HG03196 (cell line): ENCODE measurements at regions not wholly inside any gene's neighbourhood (a gene's known extent, or its start where the extent isn't known, plus 50 kb on each side); places are given as distances from the start of the nearest gene placed in this dataset.

ENCODE experiments used
- ATAC-seq: cut with Tn5 transposase; IDR thresholded peaks from one replicate; pipeline ENCODE4 v1.9.1; 2021; ENCODE audit not compliant: unreplicated experiment

DNA sequence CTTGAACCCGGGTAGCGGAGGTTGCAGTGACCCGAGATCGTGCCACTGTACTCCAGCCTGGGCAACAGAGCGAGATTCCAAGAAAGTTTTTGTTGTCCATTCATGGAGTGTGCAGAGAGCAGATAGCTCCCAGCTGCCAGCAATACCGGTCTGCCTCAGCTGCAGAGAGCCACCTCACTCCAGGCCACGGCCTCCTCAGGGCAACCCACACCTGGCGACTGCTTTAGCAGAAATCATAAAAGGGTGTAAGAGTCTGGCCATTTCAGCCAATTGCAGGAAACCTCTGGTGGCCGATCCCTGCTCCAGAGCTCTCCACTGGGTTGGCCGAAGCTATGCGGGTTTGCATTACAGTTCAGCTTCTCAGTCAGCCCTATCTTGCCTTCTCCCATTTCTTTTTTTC lies 227.4 kb upstream of the BCOR start:
- ATAC-seq, result no peak

DNA sequence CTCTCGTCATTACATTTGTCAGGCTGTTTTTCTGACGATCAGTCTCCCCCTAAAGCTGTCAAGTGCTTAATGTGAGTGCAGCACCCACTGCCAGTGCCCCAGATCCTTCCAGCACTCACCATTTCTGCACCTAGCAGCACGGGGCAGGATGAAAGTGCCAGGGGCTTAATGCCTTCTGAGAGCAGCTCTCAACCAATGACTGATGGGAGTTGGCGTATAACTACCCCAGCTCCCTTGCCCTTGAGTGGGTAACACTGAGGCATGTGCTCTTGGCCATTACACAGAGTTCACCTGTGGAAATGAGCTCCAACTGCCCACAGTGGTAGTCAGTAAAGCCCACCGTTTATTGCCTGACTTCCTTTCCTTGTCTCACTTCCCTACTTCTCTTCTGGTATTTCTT lies 226.2 kb upstream of the BCOR start:
- ATAC-seq, result no peak

DNA sequence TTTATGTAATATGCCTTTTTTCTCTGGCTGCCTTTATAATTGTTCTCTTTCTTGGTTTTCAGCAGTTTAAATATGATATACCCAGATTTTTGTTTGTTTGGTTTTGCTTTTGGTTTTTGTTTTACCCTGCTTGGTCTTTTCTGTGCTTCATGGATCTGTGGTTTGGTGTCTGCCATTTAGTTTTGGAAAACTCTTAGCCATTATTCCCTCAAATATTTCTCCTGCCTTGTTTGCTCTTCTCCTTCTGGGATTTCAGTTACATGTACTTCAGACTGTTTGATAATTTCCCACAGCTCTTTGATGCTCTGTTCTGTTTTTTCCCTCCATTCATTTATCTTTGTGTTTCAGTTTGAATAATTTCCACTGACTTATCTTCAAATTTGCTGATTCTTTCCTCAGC lies 223.1 kb upstream of the BCOR start:
- no peak for ATAC-seq

DNA sequence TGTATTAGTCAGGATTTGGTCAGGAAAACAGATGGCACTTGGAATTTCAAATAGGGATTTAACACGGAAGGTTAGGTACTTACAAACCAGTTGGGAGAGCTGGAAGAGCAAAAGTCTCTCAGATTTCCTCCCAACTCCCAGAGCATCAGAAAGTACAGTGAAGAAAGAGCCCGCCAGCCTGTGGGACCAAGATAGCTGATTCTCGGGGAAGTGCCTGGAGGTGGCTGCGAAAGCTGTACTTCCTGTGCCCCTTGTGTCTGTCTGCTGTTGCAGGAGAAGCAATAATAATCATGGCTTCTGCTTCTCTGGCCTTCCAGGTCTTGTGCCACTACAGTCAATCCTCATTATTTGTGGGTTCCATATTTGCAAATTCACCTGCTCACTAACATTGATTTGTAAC lies 221.0 kb upstream of the BCOR start:
- ATAC-seq, result no peak

DNA sequence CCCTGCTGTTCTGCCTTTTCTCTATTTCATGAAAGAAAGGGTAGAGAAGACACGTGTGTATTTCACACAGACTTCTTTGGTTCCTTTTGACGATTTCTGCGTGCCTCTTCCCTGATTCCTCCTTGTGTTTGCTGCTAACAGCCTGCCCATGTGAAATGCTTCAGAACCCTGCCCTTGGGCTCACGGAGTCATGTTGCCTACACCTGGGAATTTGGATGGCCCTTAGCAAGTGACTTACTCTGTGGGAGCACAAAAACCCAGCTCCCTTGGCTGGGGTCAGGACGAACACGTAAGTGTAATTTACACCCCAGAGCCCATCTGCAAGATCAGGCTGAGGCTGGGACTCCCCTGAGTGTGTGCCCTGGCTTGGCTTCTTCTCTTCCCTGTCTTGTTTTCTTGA lies 220.3 kb upstream of the BCOR start:
- ATAC-seq, result no peak

DNA sequence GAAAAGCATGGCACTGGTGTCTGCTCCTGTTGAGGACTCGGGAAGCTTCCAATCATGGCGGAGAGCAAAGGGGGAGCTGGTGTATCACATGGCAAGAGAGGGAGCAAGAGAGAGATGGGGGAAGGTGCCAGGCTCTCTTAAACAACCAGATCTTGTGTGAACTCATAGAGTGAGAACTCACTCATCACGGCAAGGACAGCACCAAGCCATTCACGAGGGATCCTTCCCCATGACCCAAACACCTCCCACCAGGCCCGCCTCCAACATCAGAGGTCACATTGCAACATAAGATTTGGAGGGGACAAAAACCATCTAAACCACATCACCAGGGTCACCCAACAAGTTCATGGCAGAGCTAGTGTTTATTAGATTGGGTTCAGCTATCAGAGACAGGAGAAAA lies 218.7 kb upstream of the BCOR start:
- no peak for ATAC-seq

DNA sequence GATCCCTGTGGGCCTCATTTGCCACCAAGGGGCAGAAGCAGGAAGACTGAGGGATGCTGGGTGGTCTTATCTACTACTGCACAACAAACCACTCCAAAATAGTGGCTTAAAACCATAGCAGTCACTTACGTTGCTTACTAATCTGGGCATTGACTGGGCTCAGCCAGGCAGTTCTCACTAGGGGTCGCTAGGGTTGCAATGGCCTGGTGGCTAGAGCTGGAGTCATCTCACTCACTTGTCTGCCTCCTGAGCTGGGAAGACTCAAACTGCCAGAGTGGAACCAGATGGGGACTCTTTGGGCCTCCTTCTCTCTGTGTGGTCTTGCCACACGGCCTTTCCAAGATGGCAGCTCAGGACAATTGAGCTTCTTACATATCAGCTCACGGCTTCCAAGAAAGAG lies 216.3 kb upstream of the BCOR start:
- no peak for ATAC-seq

DNA sequence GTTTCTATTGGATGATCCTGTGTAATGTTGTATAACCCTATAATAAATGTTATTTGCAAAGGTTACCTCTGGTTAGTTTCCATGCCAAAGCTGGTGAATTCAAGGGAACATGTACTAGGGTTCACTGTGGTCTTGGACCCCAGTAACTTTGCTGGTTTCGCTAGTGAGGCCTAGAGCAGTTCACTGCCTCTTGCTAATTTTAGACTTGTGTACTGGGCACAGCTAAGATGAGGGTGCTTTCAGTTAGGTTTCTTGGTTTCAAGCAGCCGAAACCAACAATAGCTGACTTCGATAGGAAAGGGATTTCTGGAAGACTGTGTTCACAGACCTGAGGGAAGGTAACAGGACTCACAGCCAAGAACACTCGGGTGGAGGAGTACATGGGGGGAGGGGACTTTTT lies 215.5 kb upstream of the BCOR start:
- no peak for ATAC-seq

DNA sequence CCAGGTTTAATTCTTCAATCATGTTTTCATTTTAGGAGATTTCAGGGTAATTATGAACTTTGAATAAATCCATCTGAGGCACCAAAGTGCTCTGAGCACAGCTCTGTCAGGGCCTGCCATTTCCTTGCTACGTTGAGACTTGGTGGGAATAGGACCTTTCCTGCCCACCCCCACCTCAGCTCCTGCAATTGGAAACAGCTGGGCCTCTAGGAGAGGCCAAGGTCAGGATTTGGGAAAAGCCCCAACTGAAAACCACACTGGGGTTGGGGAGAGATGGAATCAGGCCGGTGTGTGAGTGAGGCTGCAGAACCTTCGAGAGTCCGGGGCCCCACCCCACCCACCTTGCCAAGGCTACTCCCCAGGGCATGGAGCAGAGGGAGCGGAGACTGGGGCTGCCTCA lies 212.7 kb upstream of the BCOR start:
- ATAC-seq, result no peak

DNA sequence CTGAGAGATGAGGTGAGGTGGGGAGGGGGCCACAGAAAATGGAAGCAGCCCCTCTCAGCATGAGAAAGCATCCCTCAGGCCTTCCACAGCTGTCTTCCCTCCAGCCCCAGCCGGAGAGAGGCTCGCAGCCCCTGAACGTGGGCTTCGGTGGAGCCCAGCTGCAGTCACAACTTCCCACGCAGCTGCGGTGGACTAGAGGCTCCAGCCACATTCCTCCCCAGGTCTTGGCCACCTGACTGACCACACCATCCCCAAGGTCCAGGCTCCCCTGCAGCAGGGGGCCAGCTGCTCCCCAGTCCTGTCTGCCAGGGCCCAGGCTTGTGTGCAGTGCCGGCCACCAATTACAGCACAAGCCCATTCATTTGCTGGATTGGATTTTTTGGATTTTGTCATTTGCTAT lies 212.3 kb upstream of the BCOR start:
- no peak for ATAC-seq

DNA sequence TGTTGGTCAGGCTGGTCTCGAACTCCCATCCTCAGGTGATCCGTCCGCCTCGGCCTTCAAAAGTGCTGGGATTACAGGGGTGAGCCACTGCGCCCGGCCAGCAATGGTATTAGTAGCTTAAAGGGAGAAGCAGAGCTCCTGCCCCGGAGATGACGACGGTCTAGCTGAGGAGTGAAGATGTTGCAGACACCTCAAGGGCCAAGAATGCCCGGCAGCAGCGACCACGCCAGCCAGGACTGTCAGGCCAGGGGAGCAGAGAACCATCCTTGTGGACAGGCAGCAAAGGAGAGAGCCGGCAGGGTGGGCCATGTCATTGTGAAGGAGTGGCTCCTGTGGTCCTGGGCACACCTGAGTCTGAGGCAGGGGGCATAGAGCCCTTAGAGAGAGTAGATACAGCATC lies 210.1 kb upstream of the BCOR start:
- ATAC-seq, result no peak

DNA sequence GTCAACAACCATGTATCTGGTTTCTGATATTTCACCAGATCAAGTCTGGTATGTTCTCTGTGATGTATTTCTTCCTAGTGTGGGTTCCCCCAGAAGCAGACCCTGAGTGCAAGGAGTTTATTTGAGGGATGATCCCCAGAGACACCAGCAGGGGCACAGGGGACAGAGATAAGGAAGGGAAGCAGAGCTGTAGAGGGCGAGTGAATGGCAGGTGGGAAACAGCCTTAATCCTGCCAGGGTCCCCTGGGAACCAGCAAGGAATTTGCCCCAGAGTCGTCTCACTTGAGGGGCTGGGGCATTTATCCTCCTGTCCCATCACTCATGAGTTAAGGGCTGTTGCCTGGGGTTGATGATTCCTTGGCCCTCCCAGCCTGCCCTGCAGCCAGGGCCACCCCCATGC lies 206.4 kb upstream of the BCOR start:
- no peak for ATAC-seq

DNA sequence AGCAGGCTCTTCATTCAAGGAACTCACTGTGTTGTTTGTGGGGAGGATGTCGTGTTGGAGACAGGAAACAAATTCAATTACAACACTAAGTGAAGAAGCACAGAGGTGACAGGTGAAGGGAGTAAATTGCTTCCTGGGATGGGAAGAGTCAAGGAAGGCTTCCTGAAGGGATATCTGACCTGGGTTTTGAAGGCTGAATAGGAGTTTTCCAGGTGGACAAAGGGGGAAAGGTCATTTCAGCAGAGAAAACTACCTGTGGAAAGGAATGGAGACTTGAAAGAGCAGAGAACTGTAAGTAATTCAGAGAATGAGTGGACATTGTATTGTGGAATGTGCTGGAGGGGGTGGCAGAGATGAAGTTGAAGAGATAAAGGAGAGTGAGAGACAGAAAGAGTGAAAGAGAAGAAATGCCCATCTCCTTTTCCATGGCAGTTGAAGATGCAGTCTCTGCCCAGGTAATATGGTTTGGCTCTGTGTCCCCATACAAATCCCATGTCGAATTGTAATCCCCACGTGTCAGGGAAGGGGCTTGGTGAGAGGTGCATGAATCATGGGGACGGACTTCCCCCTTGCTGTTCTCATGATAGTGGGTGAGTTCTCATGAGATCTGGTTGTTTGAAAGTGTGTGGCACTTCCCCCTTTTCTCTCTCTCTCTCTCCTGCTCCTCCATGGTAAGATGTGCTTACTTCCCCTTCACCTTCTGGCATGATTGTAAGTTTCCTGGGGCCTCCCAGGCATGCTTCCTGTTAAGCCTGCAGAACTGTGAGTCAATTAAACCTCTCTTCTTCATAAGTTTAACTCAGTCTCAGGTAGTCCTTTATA lies 205.7 kb upstream of the BCOR start:
- ATAC-seq, result no peak

DNA sequence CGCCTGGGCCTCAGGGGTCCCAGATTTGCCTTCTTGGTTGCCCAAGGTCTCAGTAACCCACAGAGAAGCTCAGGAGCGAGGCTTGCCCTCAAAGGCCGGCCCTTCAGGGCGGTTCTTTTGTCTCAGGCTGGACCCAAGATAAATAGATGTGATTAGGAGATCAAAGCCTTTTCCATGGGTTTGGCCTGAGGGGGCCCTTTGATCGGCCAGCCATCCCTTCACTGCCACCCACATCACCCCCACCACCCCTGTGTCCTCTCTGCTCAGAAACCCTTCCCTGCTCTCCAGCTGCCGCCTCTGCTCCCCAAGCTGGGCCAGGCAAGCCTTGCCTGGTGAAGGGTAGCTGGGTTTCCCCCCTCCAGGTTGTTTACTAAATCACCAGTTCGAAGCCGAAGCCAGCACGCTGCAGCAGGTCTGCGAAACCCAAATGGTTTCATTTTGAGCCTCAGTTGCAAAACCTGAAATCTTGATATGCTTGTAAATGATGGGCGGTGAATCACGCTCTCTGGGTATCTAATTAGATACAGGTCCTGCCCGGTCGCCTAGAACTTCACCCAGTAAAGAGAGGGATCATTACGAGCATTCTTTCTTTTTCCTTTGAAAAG lies 202.6 kb upstream of the BCOR start:
- no peak for ATAC-seq

DNA sequence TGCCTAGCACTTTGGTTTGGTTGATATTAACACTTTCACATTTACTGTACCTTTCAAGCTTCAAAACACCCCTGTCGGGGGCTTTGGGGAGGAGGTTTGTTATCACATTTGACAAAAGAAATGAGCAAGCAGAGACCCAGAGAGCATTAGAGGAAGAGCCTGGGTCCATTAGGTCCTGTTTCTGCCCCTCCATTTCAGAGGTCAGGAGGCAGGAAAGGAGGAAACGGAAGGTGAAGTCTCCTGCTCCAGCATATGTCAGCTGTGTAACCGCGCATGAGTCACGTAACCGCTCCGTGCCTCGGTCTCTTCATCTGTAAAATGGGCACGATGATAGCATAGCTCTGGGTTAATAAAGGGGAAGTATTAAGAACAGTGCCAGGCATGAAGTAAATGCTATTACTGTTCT lies 201.9 kb upstream of the BCOR start:
- ATAC-seq, result no peak

DNA sequence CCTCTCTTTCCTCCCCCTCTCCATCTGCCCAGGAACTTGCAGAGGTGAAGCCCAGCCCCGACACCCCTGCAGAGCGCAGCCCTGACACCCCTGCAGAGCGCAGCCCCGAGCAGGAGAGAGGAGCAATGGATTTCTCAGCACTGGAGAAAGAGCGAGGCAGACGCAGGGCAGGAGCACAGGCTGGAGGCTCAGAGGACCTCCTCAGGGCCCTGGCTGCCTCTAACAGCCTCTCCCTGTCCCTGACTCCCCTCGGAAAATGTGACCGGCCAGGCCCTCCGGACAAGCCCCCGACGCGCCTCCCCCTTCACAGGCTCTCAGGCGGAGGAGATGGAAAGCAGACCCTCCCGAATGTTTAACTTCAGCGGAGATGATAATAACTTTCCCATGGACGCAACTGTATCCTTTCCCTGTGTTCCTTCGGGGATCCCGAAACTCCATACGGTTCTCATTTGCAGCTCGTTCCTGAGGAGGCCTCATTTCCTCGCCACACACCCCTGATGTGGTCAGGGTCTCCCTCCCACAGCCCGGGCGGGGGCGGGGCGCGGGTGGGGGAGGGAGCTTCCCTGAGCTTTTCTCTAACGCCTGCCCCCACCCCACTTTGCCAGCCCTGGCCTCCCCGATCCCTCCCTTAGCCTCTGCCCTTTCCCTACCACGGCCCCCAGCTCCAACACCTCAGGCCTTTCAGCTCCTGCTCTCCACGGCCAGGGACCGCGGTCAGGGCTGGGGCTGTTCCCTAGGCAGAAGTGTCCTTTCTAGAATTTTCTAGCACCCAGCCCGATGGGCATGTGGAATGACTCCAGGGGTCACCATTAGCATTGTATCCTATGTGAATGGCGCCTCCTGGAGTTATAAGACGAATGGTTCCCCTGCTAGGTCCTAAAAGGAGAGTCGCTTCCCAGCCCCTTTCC lies 201.1 kb upstream of the BCOR start:
- ATAC-seq, result no peak

DNA sequence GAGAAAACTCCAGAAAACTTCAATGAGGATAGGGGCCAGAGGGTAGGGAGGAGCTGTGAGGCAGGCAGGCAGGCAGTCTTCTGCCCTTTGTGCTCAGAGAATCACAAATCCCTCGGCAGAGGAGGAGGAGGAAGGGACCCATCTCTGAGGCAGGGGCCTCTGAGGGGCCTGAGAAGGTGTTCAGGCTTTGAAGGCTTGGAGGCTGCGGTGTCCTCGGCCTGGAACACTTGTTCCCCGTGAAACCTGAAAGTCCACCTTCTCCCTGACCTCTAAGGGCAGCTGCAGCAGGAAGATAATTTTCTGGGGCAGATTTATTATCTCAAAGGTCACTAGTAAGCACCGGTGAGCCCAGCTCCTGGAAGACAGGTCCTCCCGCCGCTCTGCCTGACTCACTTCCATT lies 200.3 kb upstream of the BCOR start:
- no peak for ATAC-seq

DNA sequence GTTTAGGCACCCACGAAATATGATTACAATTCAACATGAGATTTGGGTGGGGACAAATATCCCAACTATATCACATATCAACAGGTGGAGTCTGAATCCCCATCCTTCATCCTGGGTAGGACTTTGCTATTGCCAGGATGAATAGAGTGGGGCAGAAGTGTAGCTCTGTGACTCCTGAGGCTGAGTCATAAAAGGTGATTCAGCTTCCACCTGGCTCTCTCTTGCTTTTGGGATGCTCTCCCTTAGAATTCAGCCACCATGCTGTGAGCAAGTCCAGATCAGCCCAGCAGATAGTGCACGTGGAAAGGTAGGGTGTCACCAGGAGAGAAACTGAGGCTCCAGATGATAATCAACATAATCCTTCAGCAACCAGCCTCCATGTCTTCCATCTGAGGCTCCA lies 193.8 kb upstream of the BCOR start:
- ATAC-seq, result no peak

DNA sequence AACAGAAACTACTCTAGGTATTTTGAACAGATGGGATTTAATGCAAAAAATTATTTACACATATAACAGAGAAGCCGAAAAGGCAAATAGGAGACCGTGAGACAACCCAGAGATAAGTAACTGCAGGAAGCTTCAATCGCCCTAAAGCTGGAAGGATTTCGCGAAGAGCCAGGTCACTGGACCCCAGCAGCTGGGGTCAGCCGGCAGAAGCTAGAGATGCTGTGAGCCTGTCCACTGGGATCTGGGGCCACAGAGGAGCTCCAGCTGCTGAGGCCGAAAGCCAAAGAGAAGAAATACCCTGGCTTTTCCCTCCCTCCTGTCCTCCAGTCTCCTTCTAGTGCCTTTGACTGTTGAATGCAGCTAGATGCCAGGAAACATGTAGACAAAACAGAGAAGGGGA lies 192.8 kb upstream of the BCOR start:
- no peak for ATAC-seq

DNA sequence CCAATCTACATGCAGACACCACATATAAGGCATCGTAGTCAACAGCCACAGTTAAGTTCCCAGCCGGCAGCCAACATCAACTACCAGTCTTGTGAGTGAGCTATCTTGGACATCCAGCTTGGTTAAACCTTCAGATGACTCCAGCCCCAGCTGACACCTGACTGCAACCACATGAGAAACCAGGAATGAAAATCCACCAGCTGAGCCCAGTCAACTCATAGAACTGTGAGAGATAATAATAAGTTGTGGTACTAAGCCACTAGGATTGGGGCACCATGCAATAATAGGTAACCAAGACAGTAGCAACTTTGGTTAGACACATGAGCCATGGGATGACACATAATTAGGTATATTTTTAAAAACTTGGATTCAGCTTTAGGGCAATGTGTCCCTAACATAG lies 188.1 kb upstream of the BCOR start:
- no peak for ATAC-seq

DNA sequence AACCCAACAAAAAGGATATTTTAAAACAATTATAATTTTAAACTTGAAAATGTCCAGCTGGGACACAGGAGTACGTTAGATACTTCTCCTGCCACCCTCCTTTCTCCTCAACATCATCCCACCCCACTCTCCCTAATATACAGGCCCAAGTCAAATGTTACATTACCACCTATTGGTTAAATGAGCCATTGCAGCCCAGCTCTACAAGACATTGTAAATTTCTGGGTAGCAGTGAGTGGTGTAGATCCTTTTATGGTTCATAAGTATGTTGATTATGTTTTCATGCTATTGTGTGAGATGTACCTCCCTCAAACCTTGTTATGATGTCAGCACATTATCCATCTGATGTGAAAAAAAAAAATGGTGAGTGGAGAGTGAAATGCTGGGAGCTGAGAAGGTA lies 187.1 kb upstream of the BCOR start:
- ATAC-seq, result no peak

DNA sequence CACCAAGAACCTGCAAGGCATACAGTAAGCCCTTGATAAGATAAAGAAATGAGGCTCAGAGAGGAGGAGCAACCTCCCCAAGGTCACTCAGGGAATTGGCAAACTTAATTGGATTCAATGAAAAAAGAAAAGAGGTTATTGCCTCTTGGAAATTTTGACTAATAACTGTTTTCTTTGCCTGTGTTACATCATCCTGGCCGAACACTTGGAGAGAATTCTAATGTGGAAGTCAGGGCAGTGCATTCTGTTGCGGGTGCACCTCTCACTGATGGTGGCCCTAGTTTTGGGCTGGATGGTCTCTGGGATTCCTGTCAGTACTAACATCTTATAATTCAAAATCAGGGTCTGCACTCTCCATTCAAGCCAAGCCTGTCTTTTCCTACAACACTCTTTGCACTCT lies 186.2 kb upstream of the BCOR start:
- no peak for ATAC-seq
